Pons (tissue), 1 donor: ENCODE measurements at regions not wholly inside any gene's neighbourhood (a gene's known extent, or its start where the extent isn't known, plus 50 kb on each side); places are given as distances from the start of the nearest gene placed in this dataset.
"Not testable (repeated sequence)": the region's sequence is repeated elsewhere in the genome, so short reads cannot be mapped to it uniquely, and the experiment has no call there.

Experiments used
- DNase-seq: peaks from one replicate; pipeline ENCODE4 v3.0.0-alpha.2; 2016; ENCODE audit warnings: low spot score

DNA sequence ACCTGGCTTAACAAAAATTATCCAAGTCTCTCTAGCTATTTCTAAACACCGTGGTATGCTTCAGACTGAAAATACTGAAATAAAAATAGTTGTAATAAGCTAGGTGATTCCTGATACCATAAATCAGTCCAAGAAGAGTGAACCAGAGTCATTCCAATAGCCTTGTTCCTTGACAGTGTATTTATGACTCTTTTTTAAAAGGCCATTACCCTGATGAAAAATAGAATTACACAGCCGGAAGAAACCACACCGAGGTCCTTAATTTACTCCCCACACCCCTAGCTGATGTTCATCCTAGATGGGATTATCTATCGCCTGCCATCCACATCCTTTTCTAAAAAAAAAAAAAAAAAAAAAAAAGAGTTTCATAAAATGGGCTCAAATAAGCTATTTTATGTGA lies 457.6 kb upstream of the GRAMD2B start:
- DNase-seq: no peak

GRCh38 chr5:125967576-125967975 lies 455.6 kb upstream of the GRAMD2B start:
- DNase-seq: no peak

GRCh38 chr5:125969011-125969813 lies 454.0 kb upstream of the GRAMD2B start:
- DNase-seq: no peak

GRCh38 chr5:125969814-125970171 lies 453.4 kb upstream of the GRAMD2B start:
- DNase-seq: no peak

DNA sequence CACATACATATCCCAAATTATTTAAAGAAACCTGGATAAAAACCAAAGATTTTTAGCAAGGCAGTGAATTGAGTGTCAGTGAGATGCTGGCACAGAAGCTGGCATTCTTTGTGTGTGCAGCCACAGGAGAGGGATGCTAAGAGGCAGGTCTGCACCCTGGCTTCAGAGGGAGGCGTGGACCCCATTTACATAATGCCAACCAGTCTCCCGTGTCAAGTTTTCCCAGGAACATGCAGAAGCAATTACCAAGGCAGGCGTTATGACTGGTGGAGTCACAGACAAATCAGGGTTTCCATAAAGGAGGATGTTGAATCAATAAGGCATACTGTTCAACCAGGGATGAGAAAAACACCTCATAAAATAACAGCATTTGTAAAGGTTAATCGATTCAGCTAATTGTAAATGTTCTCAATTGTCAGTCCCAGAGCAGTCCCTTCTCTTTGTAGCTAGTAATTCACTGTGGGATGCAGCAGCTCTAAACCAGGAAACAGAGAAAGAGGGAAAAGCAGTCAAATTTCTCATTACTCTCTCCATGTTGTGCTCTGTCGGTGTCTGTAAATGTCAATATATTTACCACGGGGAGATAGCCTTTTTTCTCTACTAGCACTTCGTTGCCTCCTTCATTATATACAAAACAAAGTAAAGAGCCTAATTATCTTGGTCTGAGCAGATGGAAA lies 452.4 kb upstream of the GRAMD2B start:
- no peak for DNase-seq

DNA sequence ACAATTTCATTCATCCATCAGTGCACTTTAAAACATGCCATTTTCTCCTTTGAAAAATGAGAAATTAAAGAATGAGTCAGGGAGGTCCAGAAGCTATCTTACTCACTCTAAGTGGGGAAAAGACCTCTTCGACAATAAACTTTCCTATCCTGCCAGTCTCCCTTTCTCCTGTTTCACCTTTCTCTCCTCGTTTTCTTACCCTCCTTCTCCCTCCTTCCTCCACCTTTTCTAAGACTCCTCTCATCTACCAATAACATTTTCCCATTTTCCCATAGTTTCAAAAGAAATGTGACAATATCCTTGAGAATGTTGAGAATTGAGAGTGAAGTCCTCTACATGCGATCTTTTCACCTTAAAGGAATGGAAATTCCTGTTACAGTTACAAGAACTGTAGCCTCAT lies 450.5 kb upstream of the GRAMD2B start:
- no peak for DNase-seq

DNA sequence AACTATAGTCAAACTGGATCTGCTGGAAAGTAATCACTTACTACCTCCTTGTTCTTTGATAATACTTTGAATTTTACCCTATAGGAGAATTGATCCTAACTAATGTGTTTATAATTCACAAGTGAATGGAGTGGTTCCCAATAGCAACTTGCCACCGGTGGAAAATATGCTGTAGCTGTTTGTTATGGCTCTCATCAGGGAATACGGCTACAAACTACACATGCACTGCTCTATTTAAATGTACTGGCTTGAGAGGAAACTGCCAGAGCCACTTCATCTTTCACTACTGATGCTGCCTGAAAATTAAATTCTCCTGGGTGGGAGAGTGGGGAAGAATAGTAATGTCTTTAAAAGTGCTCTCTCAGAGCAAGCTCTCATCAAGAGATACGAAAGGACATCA lies 448.5 kb upstream of the GRAMD2B start:
- no peak for DNase-seq

- no peak for DNase-seq
Observed at GRCh38 chr5:125976421-125977000, 446.7 kb upstream of the GRAMD2B start.

DNA sequence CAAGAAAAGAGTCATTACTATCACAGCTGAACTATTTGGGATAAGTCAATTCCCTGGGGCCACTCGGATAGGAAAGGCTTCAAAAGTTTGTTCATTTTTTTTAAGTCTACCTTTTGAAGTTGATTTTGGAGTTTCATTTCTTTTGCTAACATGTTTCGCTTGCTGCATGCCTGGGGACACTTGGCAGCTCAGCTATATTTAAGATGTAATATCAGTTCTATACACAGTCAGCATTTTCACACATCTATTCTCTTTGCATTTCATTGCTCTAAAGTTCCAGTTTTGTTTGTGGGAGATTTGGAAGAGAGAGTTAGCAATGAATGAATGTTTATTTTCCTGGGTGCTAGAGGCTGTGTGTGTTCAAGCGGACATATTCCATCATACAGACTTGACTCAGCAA lies 445.2 kb upstream of the GRAMD2B start:
- DNase-seq: no peak

GRCh38 chr5:125979636-125980035 lies 443.6 kb upstream of the GRAMD2B start:
- DNase-seq: no peak

- no peak for DNase-seq
Observed at GRCh38 chr5:125981016-125981415, 442.2 kb upstream of the GRAMD2B start.

- no peak for DNase-seq
Observed at GRCh38 chr5:125987677-125988255, 435.4 kb upstream of the GRAMD2B start.

DNA sequence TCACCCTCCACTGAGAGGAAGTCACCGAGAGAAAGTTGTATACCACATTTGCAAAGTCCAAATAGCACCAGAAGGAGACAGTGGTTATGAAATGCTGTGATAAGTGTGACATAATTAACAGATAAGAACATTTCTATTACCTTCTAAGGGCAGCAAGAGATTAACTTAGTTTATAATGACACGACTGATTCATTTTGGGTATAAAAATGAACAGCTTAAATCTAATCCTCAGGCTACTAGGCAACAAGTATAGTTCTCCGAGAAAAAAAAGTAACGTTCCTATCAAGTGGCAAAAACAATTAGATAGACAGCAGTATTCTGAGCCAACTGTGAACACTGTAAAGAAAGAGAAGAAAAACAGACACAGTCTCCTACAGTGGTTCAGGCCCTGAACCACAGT lies 431.2 kb upstream of the GRAMD2B start:
- no peak for DNase-seq

DNA sequence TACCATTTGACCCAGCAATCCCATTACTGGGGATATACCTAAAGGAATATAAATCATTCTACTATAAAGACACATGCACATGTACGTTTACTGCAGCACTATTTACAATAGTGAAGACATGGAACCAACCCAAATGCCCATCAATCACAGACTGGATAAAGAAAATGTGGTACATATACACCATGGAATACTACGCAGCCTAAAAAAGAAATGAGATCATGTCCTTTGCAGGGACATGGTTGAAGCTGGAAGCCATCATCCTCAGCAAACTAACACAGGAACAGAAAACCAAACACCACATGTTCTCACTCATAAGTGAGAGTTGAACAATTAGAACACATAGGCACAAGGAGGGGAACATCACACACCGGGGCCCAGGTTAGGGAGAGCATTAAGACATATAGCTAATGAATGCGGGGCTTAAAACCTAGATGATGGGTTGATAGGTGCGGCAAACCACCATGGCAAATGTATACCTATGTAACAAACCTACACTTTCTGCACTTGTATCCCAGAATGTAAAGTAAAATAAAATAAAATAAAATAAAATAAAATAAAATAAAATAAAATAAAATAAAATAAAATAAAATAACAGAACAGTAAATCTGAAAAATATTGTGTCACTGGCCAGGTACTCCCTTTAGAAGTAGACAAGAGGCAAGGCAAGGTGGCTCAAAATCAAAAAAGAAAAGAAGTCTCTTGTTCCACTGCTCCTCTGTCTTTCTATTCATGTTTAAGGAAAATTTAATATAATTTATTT lies 423.8 kb upstream of the GRAMD2B start:
- DNase-seq: not testable (repeated sequence)

- DNase-seq: no peak
Observed at GRCh38 chr5:126000507-126000906, 422.7 kb upstream of the GRAMD2B start.

DNA sequence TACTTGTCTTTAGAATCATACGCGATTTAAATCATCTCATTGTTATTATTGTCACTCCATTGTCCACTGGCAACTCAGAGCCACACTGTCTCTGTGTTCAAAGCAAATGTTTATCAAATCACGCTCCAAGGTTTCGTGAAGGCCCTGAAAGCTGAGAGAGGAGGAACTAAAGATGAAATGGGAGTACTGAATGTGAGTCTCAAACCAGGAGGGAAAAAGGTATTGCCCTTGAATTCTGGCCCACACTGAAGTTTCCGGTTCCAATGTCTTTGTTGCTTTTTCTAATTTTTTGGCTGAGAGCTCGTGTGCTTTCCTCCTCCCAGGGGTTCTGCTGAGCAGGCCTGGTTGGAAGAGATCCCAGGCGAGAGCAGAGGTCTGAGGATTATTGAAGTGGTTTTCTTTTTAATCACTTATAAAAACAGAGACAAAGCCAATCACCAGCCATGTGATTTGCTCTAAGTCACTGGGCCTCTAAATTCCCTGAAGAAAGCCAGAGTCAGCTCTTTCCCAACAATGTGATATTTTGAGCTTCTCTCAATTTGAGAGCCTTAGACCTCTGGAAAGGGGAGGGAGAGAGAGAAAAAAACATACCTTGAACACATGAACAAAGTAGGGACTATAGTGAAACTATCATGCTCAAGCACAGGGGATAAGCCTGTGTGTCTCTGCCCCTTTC lies 420.8 kb upstream of the GRAMD2B start:
- DNase-seq: peak; percentile 78

- DNase-seq: peak; percentile 39
Observed at GRCh38 chr5:126003309-126003708, 419.9 kb upstream of the GRAMD2B start.

- no peak for DNase-seq
Observed at GRCh38 chr5:126004636-126005035, 418.6 kb upstream of the GRAMD2B start.

GRCh38 chr5:126007841-126008240 lies 415.4 kb upstream of the GRAMD2B start:
- no peak for DNase-seq

- DNase-seq: no peak
Observed at GRCh38 chr5:126009566-126009965, 413.6 kb upstream of the GRAMD2B start.

DNA sequence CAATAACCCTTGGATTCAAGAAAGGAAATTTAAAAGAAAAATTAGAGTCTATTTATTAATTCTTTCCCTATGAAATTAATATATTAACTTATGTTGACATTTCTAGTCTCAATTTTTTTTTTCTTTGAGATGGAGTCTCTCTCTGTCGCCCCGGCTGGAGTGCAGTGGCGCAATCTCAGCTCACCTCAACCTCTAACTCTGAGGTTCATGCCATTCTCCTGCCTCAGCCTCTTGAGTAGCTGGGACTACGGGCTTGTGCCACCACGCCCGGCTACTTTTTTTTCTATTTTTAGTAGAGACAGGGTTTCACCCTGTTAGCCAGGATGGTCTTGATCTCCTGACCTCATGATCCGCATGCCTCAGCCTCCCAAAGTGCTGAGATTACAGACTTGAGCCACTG lies 411.7 kb upstream of the GRAMD2B start:
- not testable (repeated sequence) for DNase-seq

- peak; percentile 48 for DNase-seq
Observed at GRCh38 chr5:126014676-126015075, 408.5 kb upstream of the GRAMD2B start.
